H1 (cell line): ENCODE measurements at regions not wholly inside any gene's neighbourhood (a gene's known extent, or its start where the extent isn't known, plus 50 kb on each side); places are given as distances from the start of the nearest gene placed in this dataset.

ENCODE experiments used
- CBX8 ChIP-seq: fragments of 300-800, 300-1000 bp; sonication (generic); IDR thresholded peaks from 2 replicates; pipeline ENCODE4 v1.7.1; 2016; ENCODE audit warnings: low read depth, low read length, borderline replicate concordance
- EP300 ChIP-seq, 2 experiments: IDR thresholded peaks; 1 replicate in 1 of 2; 2 replicates in 1 of 2; pipeline ENCODE4 v1.6.1; 2011 to 2012; ENCODE audit warnings: low read depth in 2 of 2, low read length in 2 of 2, mild to moderate bottlenecking in 2 of 2, borderline replicate concordance in 1 of 2, inconsistent platforms in 1 of 2, moderate library complexity in 1 of 2
- GABPA ChIP-seq: IDR thresholded peaks from 2 replicates; pipeline ENCODE4 v1.6.1; 2011; ENCODE audit warnings: mild to moderate bottlenecking, low read length, moderate library complexity, borderline replicate concordance; ENCODE audit not compliant: insufficient read depth
- RXRA ChIP-seq: IDR thresholded peaks from 2 replicates; pipeline ENCODE4 v1.6.1; 2011; ENCODE audit warnings: low read depth, mild to moderate bottlenecking, low read length, moderate library complexity; ENCODE audit not compliant: insufficient read depth
- TBP ChIP-seq: IDR thresholded peaks from 2 replicates; pipeline ENCODE4 v1.6.1; 2011; ENCODE audit warnings: low read depth, low read length, improper control_type of control experiment
- ZNF274 ChIP-seq: IDR thresholded peaks from 2 replicates; pipeline ENCODE4 v1.7.0; 2012; ENCODE audit warnings: low read length, borderline replicate concordance; ENCODE audit errors: extremely low read depth
- TF ChIP-seq, protein P1 (sequence below), 3 experiments: IDR thresholded peaks; 1 replicate in 2 of 3; 2 replicates in 1 of 3; pipeline versions ENCODE4 v1.5.1 to v1.6.1; 2011; ENCODE audit warnings: low read length in 3 of 3, mild to moderate bottlenecking in 3 of 3, inconsistent platforms in 2 of 3, low read depth in 1 of 3, moderate library complexity in 1 of 3; ENCODE audit not compliant: insufficient read depth in 1 of 3; ENCODE audit errors: control extremely low read depth in 1 of 3

DNA sequence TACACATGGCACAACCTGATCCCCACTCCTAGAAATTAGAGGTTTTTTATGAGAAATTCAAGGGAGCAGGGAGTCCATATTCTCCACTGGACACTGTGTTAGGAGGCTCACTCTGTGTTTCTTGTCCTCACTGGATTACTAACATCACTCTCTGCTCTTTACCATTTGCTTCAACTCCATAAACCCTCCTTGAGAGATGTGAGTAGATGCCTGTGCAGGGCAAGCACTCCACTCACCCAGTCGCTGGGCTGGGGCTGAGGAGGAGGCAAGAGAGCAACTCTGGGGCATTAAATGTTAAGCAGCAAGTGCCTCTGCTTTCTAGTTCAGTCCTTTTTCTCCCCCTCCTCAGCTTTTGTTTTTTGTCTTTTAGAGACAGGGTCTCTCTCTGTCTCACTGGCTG lies 115.1 kb downstream of the LARP7 start:
- TF ChIP-seq CBX8: no peak
- TF ChIP-seq RXRA: no peak
- TF ChIP-seq, protein P1, sequence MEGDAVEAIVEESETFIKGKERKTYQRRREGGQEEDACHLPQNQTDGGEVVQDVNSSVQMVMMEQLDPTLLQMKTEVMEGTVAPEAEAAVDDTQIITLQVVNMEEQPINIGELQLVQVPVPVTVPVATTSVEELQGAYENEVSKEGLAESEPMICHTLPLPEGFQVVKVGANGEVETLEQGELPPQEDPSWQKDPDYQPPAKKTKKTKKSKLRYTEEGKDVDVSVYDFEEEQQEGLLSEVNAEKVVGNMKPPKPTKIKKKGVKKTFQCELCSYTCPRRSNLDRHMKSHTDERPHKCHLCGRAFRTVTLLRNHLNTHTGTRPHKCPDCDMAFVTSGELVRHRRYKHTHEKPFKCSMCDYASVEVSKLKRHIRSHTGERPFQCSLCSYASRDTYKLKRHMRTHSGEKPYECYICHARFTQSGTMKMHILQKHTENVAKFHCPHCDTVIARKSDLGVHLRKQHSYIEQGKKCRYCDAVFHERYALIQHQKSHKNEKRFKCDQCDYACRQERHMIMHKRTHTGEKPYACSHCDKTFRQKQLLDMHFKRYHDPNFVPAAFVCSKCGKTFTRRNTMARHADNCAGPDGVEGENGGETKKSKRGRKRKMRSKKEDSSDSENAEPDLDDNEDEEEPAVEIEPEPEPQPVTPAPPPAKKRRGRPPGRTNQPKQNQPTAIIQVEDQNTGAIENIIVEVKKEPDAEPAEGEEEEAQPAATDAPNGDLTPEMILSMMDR (IDR thresholded peaks at IDR 0.05; ENCODE audit: control extremely low read depth in 1 of 3, insufficient read depth in 1 of 3, low read depth in 1 of 3, low read length in 3 of 3): no peak
- TF ChIP-seq EP300 (IDR thresholded peaks at IDR 0.05; ENCODE audit: borderline replicate concordance in 1 of 2, low read depth in 2 of 2, low read length in 2 of 2): no peak
- no peak for TF ChIP-seq ZNF274
- TF ChIP-seq GABPA: no peak
- TF ChIP-seq TBP: no peak
